HEK293 (cell line): ENCODE measurements at regions not wholly inside any gene's neighbourhood (a gene's known extent, or its start where the extent isn't known, plus 50 kb on each side); places are given as distances from the start of the nearest gene placed in this dataset.

Experiments used
- CTCF ChIA-PET: fragments of 350-600 bp; formaldehyde crosslinking; extraction: SDS; loops from one replicate; lab custom pipeline; 2021; ENCODE audit warnings: antibody characterized with exemption; lab: Yijun Ruan, JAX
- POLR2A ChIA-PET: fragments of 300-600 bp; formaldehyde crosslinking; extraction: SDS; loops from one replicate; lab custom pipeline; 2020; ENCODE audit warnings: antibody characterized with exemption, inconsistent platforms; lab: Yijun Ruan, JAX
- H3K27ac ChIP-seq: fragments of 200-500 bp; sonication (Bioruptor generic); 2 replicates; pipeline ENCODE4 v1.5.1; 2014; ENCODE audit warnings: low read depth, low read length, control low read depth, inconsistent platforms; ENCODE audit errors: extremely low read depth
- H3K36me3 ChIP-seq, 2 experiments: fragments of 200-500 bp in 1 of 2; sonication (Bioruptor generic) in 1 of 2; 1 replicate in 1 of 2; 2 replicates in 1 of 2; pipeline ENCODE4 v1.5.1; 2014 to 2017; ENCODE audit warnings: inconsistent platforms in 2 of 2, low read length in 2 of 2; ENCODE audit not compliant: control insufficient read depth in 2 of 2, insufficient read depth in 1 of 2
- H3K4me1 ChIP-seq: fragments of 200-500 bp; sonication (Bioruptor generic); 2 replicates; pipeline ENCODE4 v1.5.1; 2014; ENCODE audit warnings: mild to moderate bottlenecking, low read length, inconsistent platforms; ENCODE audit not compliant: control insufficient read depth, insufficient read depth
- H3K4me3 ChIP-seq: 2 replicates; pipeline ENCODE4 v1.5.1; 2011; ENCODE audit warnings: low read depth, mild to moderate bottlenecking, control low read depth, low read length, moderate library complexity
- H3K9me3 ChIP-seq: fragments of 200-500 bp; sonication (Bioruptor generic); 2 replicates; pipeline ENCODE4 v1.5.1; 2014; ENCODE audit warnings: low read depth, low read length, inconsistent platforms; ENCODE audit not compliant: control insufficient read depth, insufficient read depth
- HOXA7 ChIP-seq: sonication (generic); formaldehyde crosslinking; IDR thresholded peaks from 2 replicates; pipeline ENCODE4 v1.8.1; 2022; ENCODE audit warnings: missing genetic modification reagents, borderline replicate concordance
- IKZF3 ChIP-seq: fragments of 450-650 bp; IDR thresholded peaks from 2 replicates; pipeline ENCODE4 v1.5.0; 2018; ENCODE audit warnings: missing biosample characterization, mild to moderate bottlenecking, missing genetic modification characterization, moderate library complexity
- OVOL3 ChIP-seq: fragments of 450-650 bp; formaldehyde crosslinking; IDR thresholded peaks from 2 replicates; pipeline ENCODE4 v1.5.1; 2016; ENCODE audit warnings: missing biosample characterization, missing genetic modification characterization
- PATZ1 ChIP-seq: fragments of 450-650 bp; formaldehyde crosslinking; IDR thresholded peaks from 2 replicates; pipeline ENCODE4 v1.5.1; 2016; ENCODE audit warnings: missing biosample characterization, missing genetic modification characterization
- SALL2 ChIP-seq: fragments of 450-650 bp; formaldehyde crosslinking; IDR thresholded peaks from 2 replicates; pipeline ENCODE4 v1.5.0; 2017; ENCODE audit warnings: missing biosample characterization, mild to moderate bottlenecking, missing genetic modification characterization, borderline replicate concordance
- SCRT1 ChIP-seq: fragments of 450-650 bp; formaldehyde crosslinking; IDR thresholded peaks from 2 replicates; pipeline ENCODE4 v1.5.1; 2016; ENCODE audit warnings: missing biosample characterization, missing genetic modification characterization, borderline replicate concordance
- SCRT2 ChIP-seq: fragments of 450-650 bp; formaldehyde crosslinking; IDR thresholded peaks from 2 replicates; pipeline ENCODE4 v1.5.1; 2016; ENCODE audit warnings: missing biosample characterization, missing genetic modification characterization
- ZBTB11 ChIP-seq: fragments of 450-650 bp; formaldehyde crosslinking; conservative IDR thresholded peaks from 2 replicates; pipeline ENCODE4 v1.5.1; 2016; ENCODE audit warnings: low read depth, missing biosample characterization, missing genetic modification characterization
- ZBTB48 ChIP-seq: fragments of 450-650 bp; formaldehyde crosslinking; IDR thresholded peaks from 2 replicates; pipeline ENCODE4 v1.5.1; 2016; ENCODE audit warnings: missing biosample characterization, missing genetic modification characterization
- ZBTB8A ChIP-seq: fragments of 450-650 bp; formaldehyde crosslinking; IDR thresholded peaks from 2 replicates; pipeline ENCODE4 v1.5.1; 2016; ENCODE audit warnings: missing biosample characterization, missing genetic modification characterization
- ZNF10 ChIP-seq: fragments of 450-650 bp; formaldehyde crosslinking; IDR thresholded peaks from 2 replicates; pipeline ENCODE4 v1.5.1; 2017; ENCODE audit warnings: missing biosample characterization, missing genetic modification characterization
- ZNF140 ChIP-seq: fragments of 450-650 bp; formaldehyde crosslinking; IDR thresholded peaks from 2 replicates; pipeline ENCODE4 v1.5.1; 2016; ENCODE audit warnings: missing biosample characterization, missing genetic modification characterization
- ZNF362 ChIP-seq: fragments of 450-650 bp; formaldehyde crosslinking; IDR thresholded peaks from 2 replicates; pipeline ENCODE4 v1.5.1; 2016; ENCODE audit warnings: missing biosample characterization, missing genetic modification characterization
- ZNF404 ChIP-seq: fragments of 450-650 bp; formaldehyde crosslinking; IDR thresholded peaks from 2 replicates; pipeline ENCODE4 v1.5.1; 2017; ENCODE audit warnings: missing biosample characterization, missing genetic modification characterization
- ZNF433 ChIP-seq: fragments of 450-650 bp; formaldehyde crosslinking; IDR thresholded peaks from 2 replicates; pipeline ENCODE4 v1.5.1; 2016; ENCODE audit warnings: missing biosample characterization, missing genetic modification characterization, low read depth
- ZNF529 ChIP-seq: fragments of 450-650 bp; formaldehyde crosslinking; IDR thresholded peaks from 2 replicates; pipeline ENCODE4 v1.5.1; 2017; ENCODE audit warnings: missing genetic modification characterization, missing biosample characterization; ENCODE audit not compliant: insufficient replicate concordance
- ZNF610 ChIP-seq: fragments of 450-650 bp; formaldehyde crosslinking; IDR thresholded peaks from 2 replicates; pipeline ENCODE4 v1.5.1; 2016; ENCODE audit warnings: missing biosample characterization, missing genetic modification characterization, borderline replicate concordance
- ZNF692 ChIP-seq: fragments of 450-650 bp; formaldehyde crosslinking; IDR thresholded peaks from 2 replicates; pipeline ENCODE4 v1.5.1; 2016; ENCODE audit warnings: missing biosample characterization, missing genetic modification characterization
- ZNF701 ChIP-seq: fragments of 450-650 bp; formaldehyde crosslinking; IDR thresholded peaks from 2 replicates; pipeline ENCODE4 v1.5.1; 2016; ENCODE audit warnings: missing biosample characterization, missing genetic modification characterization
- ZNF707 ChIP-seq: fragments of 450-650 bp; formaldehyde crosslinking; IDR thresholded peaks from 2 replicates; pipeline ENCODE4 v1.5.1; 2016; ENCODE audit warnings: missing biosample characterization, missing genetic modification characterization
- ZNF837 ChIP-seq: fragments of 450-650 bp; formaldehyde crosslinking; IDR thresholded peaks from 2 replicates; pipeline ENCODE4 v1.5.1; 2016; ENCODE audit warnings: missing biosample characterization, missing genetic modification characterization

- TF ChIP-seq ZNF362 (no peak), PATZ1 (no peak), IKZF3 (tag by site-specific recombination) (no peak), ZNF837 (tag by site-specific recombination) (no peak)
These were observed 550.7 kb upstream of the MGMT start (continued) for GRCh38 chr10:128916383-128916782.

- no peak overlapping the region for H3K4me3 ChIP-seq
- H3K4me1 ChIP-seq, result no peaks in the 10 kb centered on the region
- TF ChIP-seq SCRT1 (tag by site-specific recombination) (no peak), ZNF433 (tag by site-specific recombination) (no peak), ZNF529 (no peak), ZNF404 (tag by site-specific recombination) (no peak), ZNF692 (tag by site-specific recombination) (no peak), SALL2 (tag by site-specific recombination) (no peak), ZNF140 (no peak), ZBTB48 (tag by site-specific recombination) (no peak), ZBTB11 (tag by site-specific recombination) (no peak), ZNF701 (tag by site-specific recombination) (no peak)
- no peak overlapping the region for H3K27ac ChIP-seq
- H3K36me3 ChIP-seq, result no peaks in the 10 kb centered on the region
- ChIA-PET POLR2A (no interaction called here), CTCF (no interaction called here)
- no peaks in the 10 kb centered on the region for H3K9me3 ChIP-seq
These were observed 545.5 kb upstream of the MGMT start for GRCh38 chr10:128921389-128922022.

GRCh38 chr10:128922172-128922571 is 544.9 kb upstream of the MGMT start:
- CTCF ChIA-PET, result no interaction called here
- POLR2A ChIA-PET, result no interaction called here

More at GRCh38 chr10:128922172-128922571, 544.9 kb upstream of the MGMT start:
- TF ChIP-seq ZNF610 (no peak), ZNF837 (tag by site-specific recombination) (no peak), HOXA7 (CRISPR knock-in tag) (no peak), ZBTB8A (no peak), ZNF10 (no peak), OVOL3 (tag by site-specific recombination) (no peak), SCRT2 (tag by site-specific recombination) (no peak), ZNF707 (tag by site-specific recombination) (no peak)
- Histone ChIP-seq H3K9me3 (no peaks in the 10 kb centered on the region), H3K4me3 (no peak overlapping the region), H3K4me1 (no peaks in the 10 kb centered on the region), H3K36me3 (no peaks in the 10 kb centered on the region), H3K27ac (no peak overlapping the region)
